HT-29 (cell line): ENCODE measurements at regions not wholly inside any gene's neighbourhood (a gene's known extent, or its start where the extent isn't known, plus 50 kb on each side); places are given as distances from the start of the nearest gene placed in this dataset. TPM values are rescaled to one million over a fixed set of nuclear protein-coding genes. Genes with fewer than 3 reads are reported as not detected.

Source experiments
- DNase-seq: peaks from one replicate; pipeline ENCODE4 v3.0.0-alpha.2; 2015; ENCODE audit warnings: low spot score
- small RNA-seq: library from RNA; depleted of rRNA; stranded (forward); fragments of <200 nt; gene quantifications from one replicate; pipeline ENCODE3, GENCODE V24; 2014

GRCh38 chr5:130268489-130268888, 364.2 kb downstream of the CHSY3 start:
- no peak for DNase-seq

GRCh38 chr5:130267926-130268325, 363.7 kb downstream of the CHSY3 start:
- no peak for DNase-seq

- DNase-seq, result no peak
Observed at GRCh38 chr5:130260481-130260880, 356.2 kb downstream of the CHSY3 start.

GRCh38 chr5:130251931-130252330, 347.7 kb downstream of the CHSY3 start:
- no peak for DNase-seq

GRCh38 chr5:130243641-130244040, 339.4 kb downstream of the CHSY3 start:
- no peak for DNase-seq

GRCh38 chr5:130237721-130238120, 333.5 kb downstream of the CHSY3 start:
- DNase-seq, result no peak

Small RNA genes in the stretch of these regions (small RNA-seq; reads per million reads assigned to genes)
- gene AC113367.2 (not detected), gene RNU7-53P (not detected)
